Renal pelvis (tissue), 1 donor: ENCODE measurements at regions not wholly inside any gene's neighbourhood (a gene's known extent, or its start where the extent isn't known, plus 50 kb on each side); places are given as distances from the start of the nearest gene placed in this dataset.
"Not testable (repeated sequence)": the region's sequence is repeated elsewhere in the genome, so short reads cannot be mapped to it uniquely, and the experiment has no call there.

Experiments used
- DNase-seq: peaks from one replicate; pipeline ENCODE4 v3.0.0-alpha.2; 2013

GRCh38 chr5:166722939-166723338 is 1568.5 kb upstream of the WWC1 start:
- no peak for DNase-seq

GRCh38 chr5:166724284-166724683 is 1567.2 kb upstream of the WWC1 start:
- no peak for DNase-seq

- DNase-seq = no peak
These were observed 1565.9 kb upstream of the WWC1 start for GRCh38 chr5:166725593-166725992.

- no peak for DNase-seq
These were observed 1565.0 kb upstream of the WWC1 start for GRCh38 chr5:166726406-166726805.

- not testable (repeated sequence) for DNase-seq
These were observed 1548.5 kb upstream of the WWC1 start for GRCh38 chr5:166742951-166743350.

- DNase-seq = no peak
These were observed 1544.9 kb upstream of the WWC1 start for GRCh38 chr5:166746506-166746905.

GRCh38 chr5:166750376-166750775 is 1541.1 kb upstream of the WWC1 start:
- no peak for DNase-seq

GRCh38 chr5:166758151-166758550 is 1533.3 kb upstream of the WWC1 start:
- no peak for DNase-seq

GRCh38 chr5:166767858-166768257 is 1523.6 kb upstream of the WWC1 start:
- DNase-seq = no peak

- DNase-seq = no peak
These were observed 1522.9 kb upstream of the WWC1 start for GRCh38 chr5:166768536-166768935.

GRCh38 chr5:166772770-166773169 is 1518.7 kb upstream of the WWC1 start:
- no peak for DNase-seq

GRCh38 chr5:166781737-166782136 is 1509.7 kb upstream of the WWC1 start:
- no peak for DNase-seq

GRCh38 chr5:166784545-166785078 is 1506.8 kb upstream of the WWC1 start:
- no peak for DNase-seq

GRCh38 chr5:166786178-166786577 is 1505.3 kb upstream of the WWC1 start:
- no peak for DNase-seq

GRCh38 chr5:166786889-166787288 is 1504.6 kb upstream of the WWC1 start:
- DNase-seq = no peak

- no peak for DNase-seq
These were observed 1503.4 kb upstream of the WWC1 start for GRCh38 chr5:166788050-166788449.

- no peak for DNase-seq
These were observed 1495.7 kb upstream of the WWC1 start for GRCh38 chr5:166795756-166796155.

- no peak for DNase-seq
These were observed 1488.4 kb upstream of the WWC1 start for GRCh38 chr5:166803058-166803457.

- DNase-seq = not testable (repeated sequence)
These were observed 1487.2 kb upstream of the WWC1 start for GRCh38 chr5:166804223-166804622.

GRCh38 chr5:166804693-166805092 is 1486.8 kb upstream of the WWC1 start:
- not testable (repeated sequence) for DNase-seq

- DNase-seq = not testable (repeated sequence)
These were observed 1481.3 kb upstream of the WWC1 start for GRCh38 chr5:166810093-166810658.

- DNase-seq = no peak
These were observed 1480.7 kb upstream of the WWC1 start for GRCh38 chr5:166810721-166811120.

GRCh38 chr5:166823360-166823759 is 1468.1 kb upstream of the WWC1 start:
- no peak for DNase-seq

GRCh38 chr5:166834246-166834645 is 1457.2 kb upstream of the WWC1 start:
- no peak for DNase-seq
